HFFc6 (cell line): ENCODE measurements at regions not wholly inside any gene's neighbourhood (a gene's known extent, or its start where the extent isn't known, plus 50 kb on each side); places are given as distances from the start of the nearest gene placed in this dataset.

ENCODE experiments used
- DNase-seq: peaks from one replicate; pipeline ENCODE4 v3.0.0-alpha.2; 2018
- H3K27ac Mint-ChIP-seq: 2 replicates; pipeline ENCODE4 v1.8.0; 2020; ENCODE audit warnings: mild to moderate bottlenecking, mixed read lengths
- H3K27me3 Mint-ChIP-seq: 2 replicates; pipeline ENCODE4 v1.8.0; 2021; ENCODE audit warnings: mild to moderate bottlenecking, moderate library complexity, mixed read lengths; ENCODE audit not compliant: insufficient read depth
- H3K36me3 Mint-ChIP-seq: 2 replicates; pipeline ENCODE4 v1.8.0; 2021; ENCODE audit warnings: low read depth, mixed read lengths
- H3K4me1 Mint-ChIP-seq: 2 replicates; pipeline ENCODE4 v1.8.0; 2020; ENCODE audit warnings: low read depth, mixed read lengths
- H3K4me3 Mint-ChIP-seq: 2 replicates; pipeline ENCODE4 v1.8.0; 2020; ENCODE audit warnings: mild to moderate bottlenecking, moderate library complexity, mixed read lengths
- H3K9me3 Mint-ChIP-seq: 2 replicates; pipeline ENCODE4 v1.8.0; 2020; ENCODE audit warnings: mild to moderate bottlenecking, mixed read lengths
- CTCF ChIP-seq: fragments of 200-600 bp; sonication (generic); IDR thresholded peaks from 2 replicates; pipeline ENCODE4 v1.5.0; 2021; ENCODE audit warnings: antibody characterized with exemption, mild to moderate bottlenecking

DNA sequence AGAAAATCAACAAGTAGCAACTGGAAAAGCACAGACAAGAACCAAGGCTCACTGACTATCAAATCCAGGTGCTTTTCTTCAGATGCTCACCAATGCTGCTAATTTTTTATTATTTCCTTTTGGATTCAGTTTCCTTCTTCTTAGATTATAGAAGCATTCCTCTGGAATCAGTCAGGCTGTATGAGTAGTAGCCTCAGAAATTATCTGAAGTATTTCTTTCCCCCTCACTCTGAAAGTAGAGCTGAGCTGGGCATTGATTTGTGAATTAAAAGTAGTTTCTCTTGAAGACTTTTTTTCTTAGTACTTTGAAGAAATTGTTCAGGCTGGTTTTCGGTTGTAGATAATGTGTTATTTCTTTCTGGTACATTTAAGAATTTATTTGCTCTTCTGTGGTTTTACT is 273.7 kb downstream of the NOL4 start:
- Mint-ChIP-seq H3K27ac (no peak overlapping the region), H3K9me3 (peaks cover 22% of the 10 kb centered on the region), H3K4me1 (no peaks in the 10 kb centered on the region), H3K4me3 (no peak overlapping the region), H3K27me3 (no peaks in the 10 kb centered on the region), H3K36me3 (no peaks in the 10 kb centered on the region)
- no peak for TF ChIP-seq CTCF
- no peak for DNase-seq

GRCh38 chr18:33946336-33946735 is 278.4 kb downstream of the NOL4 start:
- Mint-ChIP-seq H3K27ac (no peak overlapping the region), H3K4me1 (no peaks in the 10 kb centered on the region), H3K27me3 (no peaks in the 10 kb centered on the region), H3K9me3 (peaks cover 18% of the 10 kb centered on the region), H3K4me3 (no peak overlapping the region), H3K36me3 (no peaks in the 10 kb centered on the region)
- DNase-seq = no peak
- TF ChIP-seq CTCF = no peak

DNA sequence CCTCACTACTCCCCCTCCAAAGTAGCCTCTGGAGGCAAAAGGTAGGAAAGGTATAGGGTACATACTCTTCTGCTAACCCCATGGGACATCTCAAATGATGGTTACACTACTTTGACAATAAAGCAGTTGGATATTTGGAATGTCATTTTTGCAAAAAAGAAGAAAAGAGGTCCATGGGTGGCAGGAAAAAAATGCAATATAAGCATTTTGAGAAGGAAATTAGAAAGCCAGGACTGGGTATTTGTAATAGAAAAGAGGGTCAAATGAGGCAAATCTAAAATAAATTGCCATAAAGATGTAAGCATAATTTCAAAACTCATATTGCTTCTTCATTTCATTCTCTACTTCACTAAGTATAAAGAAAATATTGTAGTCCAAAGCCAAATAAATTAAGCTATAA is 280.2 kb downstream of the NOL4 start:
- no peak for TF ChIP-seq CTCF
- DNase-seq = no peak
- Mint-ChIP-seq H3K27ac (no peak overlapping the region), H3K36me3 (no peaks in the 10 kb centered on the region), H3K4me1 (no peaks in the 10 kb centered on the region), H3K9me3 (peaks cover 24% of the 10 kb centered on the region), H3K27me3 (no peaks in the 10 kb centered on the region), H3K4me3 (no peak overlapping the region)

DNA sequence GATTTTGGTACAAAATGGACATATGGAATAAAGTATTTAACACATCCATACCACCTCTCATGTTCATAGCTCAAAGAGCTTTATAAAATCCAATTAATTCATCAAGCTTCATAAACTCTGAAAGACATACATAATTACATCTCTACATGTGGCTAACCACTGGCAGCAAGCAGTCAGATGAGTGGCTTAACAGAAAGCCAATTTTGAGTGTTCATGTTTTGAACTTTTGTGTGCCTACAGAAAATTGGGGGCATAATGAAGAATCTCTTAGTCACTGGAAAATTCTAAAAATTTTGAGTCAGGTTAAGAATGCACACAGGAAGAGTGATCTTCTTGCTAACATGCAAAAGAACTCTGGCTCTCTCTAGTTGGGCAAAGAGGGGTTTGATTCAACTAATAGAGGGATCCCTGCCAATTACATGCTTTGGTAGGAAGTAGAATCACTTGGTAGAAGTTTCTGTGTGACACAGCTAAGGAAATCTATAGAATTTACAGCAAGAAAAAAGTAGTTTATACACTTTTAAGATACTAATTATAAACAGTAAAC is 287.4 kb downstream of the NOL4 start:
- DNase-seq = no peak
- Mint-ChIP-seq H3K4me1 (no peaks in the 10 kb centered on the region), H3K27me3 (no peaks in the 10 kb centered on the region), H3K4me3 (no peak overlapping the region), H3K27ac (no peak overlapping the region), H3K36me3 (peaks cover 4% of the 10 kb centered on the region; the same call in 1 of the 2 replicates), H3K9me3 (peaks cover 54% of the 10 kb centered on the region)
- TF ChIP-seq CTCF = no peak

- no peak for DNase-seq
- H3K4me1 Mint-ChIP-seq = no peaks in the 10 kb centered on the region
- no peaks in the 10 kb centered on the region for H3K27me3 Mint-ChIP-seq
- no peak overlapping the region for H3K4me3 Mint-ChIP-seq
- peaks cover 36% of the 10 kb centered on the region for H3K9me3 Mint-ChIP-seq
- H3K27ac Mint-ChIP-seq = no peak overlapping the region
- TF ChIP-seq CTCF = no peak
- peaks cover 4% of the 10 kb centered on the region; the same call in 1 of the 2 replicates for H3K36me3 Mint-ChIP-seq
These were observed 290.5 kb downstream of the NOL4 start for GRCh38 chr18:33934258-33934657.

- Mint-ChIP-seq H3K4me1 (no peaks in the 10 kb centered on the region), H3K9me3 (peaks cover 5% of the 10 kb centered on the region), H3K27ac (no peak overlapping the region), H3K27me3 (no peaks in the 10 kb centered on the region), H3K4me3 (no peak overlapping the region), H3K36me3 (no peaks in the 10 kb centered on the region)
- DNase-seq = no peak
- TF ChIP-seq CTCF = no peak
These were observed 296.5 kb downstream of the NOL4 start for GRCh38 chr18:33928231-33928630.
